Activated naive CD4-positive, alpha-beta T cell treated with anti-CD3 and anti-CD28 coated beads, Interleukin-2, amount 50 U/mL, for 72 hours (primary cell): ENCODE measurements at regions not wholly inside any gene's neighbourhood (a gene's known extent, or its start where the extent isn't known, plus 50 kb on each side); places are given as distances from the start of the nearest gene placed in this dataset.

Source experiments
- ATAC-seq, 2 donors: fragments of 150-1000 bp; cut with Tn5 transposase; 2 replicates each; pipeline ENCODE4 v1.10.0; 2021; ENCODE audit warnings: mild to moderate bottlenecking in 2 of 2, moderate library complexity in 2 of 2
- DNase-seq, 2 donors: peaks; one replicate each; pipeline ENCODE4 v3.0.0; 2021 to 2022; ENCODE audit warnings: low spot score in 2 of 2
- H3K27ac Mint-ChIP-seq, 2 donors: one replicate each; pipeline ENCODE4 v1.8.0; 2022; ENCODE audit warnings: mild to moderate bottlenecking in 2 of 2, mixed read lengths in 2 of 2
- H3K36me3 Mint-ChIP-seq, 2 donors: one replicate each; pipeline ENCODE4 v1.8.0; 2022; ENCODE audit warnings: mixed read lengths in 2 of 2
- H3K9me3 Mint-ChIP-seq, 2 donors: one replicate each; pipeline ENCODE4 v1.8.0; 2022; ENCODE audit warnings: mixed read lengths in 2 of 2

GRCh38 chr9:89554307-89555035 is 50.3 kb upstream of the GADD45G start:
- DNase-seq (no peak), ATAC-seq (no peak)
- Mint-ChIP-seq H3K9me3 (no peaks in the 10 kb centered on the region), H3K36me3 (no peaks in the 10 kb centered on the region), H3K27ac (no peak overlapping the region)

- DNase-seq = no peak
- no peaks in the 10 kb centered on the region for H3K9me3 Mint-ChIP-seq
- ATAC-seq = no peak
- H3K36me3 Mint-ChIP-seq = no peaks in the 10 kb centered on the region
- H3K27ac Mint-ChIP-seq = no peak overlapping the region
Observed at GRCh38 chr9:89553451-89554010, 51.3 kb upstream of the GADD45G start.

GRCh38 chr9:89550346-89550927 is 52.5 kb upstream of the SEMA4D start:
- ATAC-seq (no peak), DNase-seq (no peak)
- peaks cover 0 to 11% of the 10 kb centered on the region in 2 donors for H3K36me3 Mint-ChIP-seq
- H3K9me3 Mint-ChIP-seq = peaks cover 3 to 13% of the 10 kb centered on the region in 2 donors
- no peak overlapping the region for H3K27ac Mint-ChIP-seq

GRCh38 chr9:89549031-89549644 is 51.2 kb upstream of the SEMA4D start:
- ATAC-seq = peak; percentile 97
- Mint-ChIP-seq H3K27ac (peak overlapping the region in 1 of 2 donors; percentile 72), H3K36me3 (peaks cover 0 to 22% of the 10 kb centered on the region in 2 donors)

GRCh38 chr9:89548071-89548638 is 50.2 kb upstream of the SEMA4D start:
- Mint-ChIP-seq H3K27ac (peak overlapping the region; percentile 72 to 77), H3K36me3 (peaks cover 0 to 27% of the 10 kb centered on the region in 2 donors), H3K9me3 (peaks cover 3 to 18% of the 10 kb centered on the region in 2 donors)
- ATAC-seq = peak; percentile 36 to 56
- no peak for DNase-seq

More at GRCh38 chr9:89549031-89549644, 51.2 kb upstream of the SEMA4D start:
- H3K9me3 Mint-ChIP-seq = peaks cover 3 to 18% of the 10 kb centered on the region in 2 donors
- peak; percentile 80 to 90 for DNase-seq
